NCI-H748 treated with DMSO at 0.1 percent for 48 hours (cell line): ENCODE measurements at regions not wholly inside any gene's neighbourhood (a gene's known extent, or its start where the extent isn't known, plus 50 kb on each side); places are given as distances from the start of the nearest gene placed in this dataset.
A peak's percentile ranks its signal among the peaks of the same experiment; 100 is the strongest.
"Not testable (repeated sequence)": the region's sequence is repeated elsewhere in the genome, so short reads cannot be mapped to it uniquely, and the experiment has no call there.

Experiments used
- DNase-seq: peaks from one replicate; lab custom pipeline; 2025; lab: John Stamatoyannopoulos, UW

GRCh38 chr18:5830902-5831301, 64.4 kb downstream of the TMEM200C start:
- DNase-seq = not testable (repeated sequence)

- no peak for DNase-seq
Measured at GRCh38 chr18:5828913-5829312, 66.4 kb downstream of the TMEM200C start.

GRCh38 chr18:5825663-5826062, 69.7 kb downstream of the TMEM200C start:
- no peak for DNase-seq

- no peak for DNase-seq
Measured at GRCh38 chr18:5824370-5824984, 70.8 kb downstream of the TMEM200C start.

- no peak for DNase-seq
Measured at GRCh38 chr18:5817816-5818215, 77.5 kb downstream of the TMEM200C start.

GRCh38 chr18:5806860-5807259, 88.5 kb downstream of the TMEM200C start:
- DNase-seq = no peak

- no peak for DNase-seq
Measured at GRCh38 chr18:5787936-5788335, 107.4 kb downstream of the TMEM200C start.

- DNase-seq = no peak
Measured at GRCh38 chr18:5779922-5780321, 115.4 kb downstream of the TMEM200C start.

GRCh38 chr18:5772306-5773105, 122.8 kb downstream of the TMEM200C start:
- DNase-seq = no peak

- DNase-seq = no peak
Measured at GRCh38 chr18:5771343-5771742, 124.0 kb downstream of the TMEM200C start.

- DNase-seq = no peak
Measured at GRCh38 chr18:5770176-5770575, 125.1 kb downstream of the TMEM200C start.

GRCh38 chr18:5768454-5768853, 126.9 kb downstream of the TMEM200C start:
- DNase-seq = no peak

- no peak for DNase-seq
Measured at GRCh38 chr18:5759194-5759593, 136.1 kb downstream of the TMEM200C start.

GRCh38 chr18:5756823-5757222, 138.5 kb downstream of the TMEM200C start:
- no peak for DNase-seq

- DNase-seq = no peak
Measured at GRCh38 chr18:5747678-5748077, 147.6 kb downstream of the TMEM200C start.

GRCh38 chr18:5746844-5747243, 148.5 kb downstream of the TMEM200C start:
- peak; percentile 38 for DNase-seq

GRCh38 chr18:5744659-5745058, 150.7 kb downstream of the TMEM200C start:
- DNase-seq = no peak

GRCh38 chr18:5738526-5738925, 156.8 kb downstream of the TMEM200C start:
- DNase-seq = no peak

- DNase-seq = no peak
Measured at GRCh38 chr18:5732318-5732717, 163.0 kb downstream of the TMEM200C start.

- DNase-seq = no peak
Measured at GRCh38 chr18:5729983-5730699, 165.2 kb downstream of the TMEM200C start.

GRCh38 chr18:5728531-5728930, 166.8 kb downstream of the TMEM200C start:
- DNase-seq = no peak

- no peak for DNase-seq
Measured at GRCh38 chr18:5726011-5726410, 169.3 kb downstream of the TMEM200C start.

- no peak for DNase-seq
Measured at GRCh38 chr18:5721924-5722323, 173.4 kb downstream of the TMEM200C start.
